DND-41 (cell line): ENCODE measurements at regions not wholly inside any gene's neighbourhood (a gene's known extent, or its start where the extent isn't known, plus 50 kb on each side); places are given as distances from the start of the nearest gene placed in this dataset.

ENCODE experiments used
- ATAC-seq: fragments of 200-7000 bp; cut with Tn5 transposase; 3 replicates; pipeline ENCODE4 v1.9.1; 2021; ENCODE audit warnings: low read depth; ENCODE audit not compliant: insufficient read depth
- DNase-seq: peaks from one replicate; pipeline ENCODE4 v3.0.0-alpha.2; 2020
- H2AFZ ChIP-seq: 2 replicates; pipeline ENCODE4 v1.6.0; 2012; ENCODE audit warnings: low read depth, low read length
- H3K27ac ChIP-seq: 2 replicates; pipeline ENCODE4 v1.5.1; 2012; ENCODE audit warnings: low read length, inconsistent platforms
- H3K27me3 ChIP-seq: fragments of 200-600 bp; sonication (generic); 2 replicates; pipeline ENCODE4 v1.6.0; 2012; ENCODE audit warnings: low read length, mild to moderate bottlenecking, inconsistent platforms; ENCODE audit not compliant: insufficient read depth, poor library complexity
- H3K36me3 ChIP-seq: 2 replicates; pipeline ENCODE4 v1.5.1; 2012; ENCODE audit warnings: low read length, inconsistent platforms; ENCODE audit not compliant: insufficient read depth
- H3K4me1 ChIP-seq: 2 replicates; pipeline ENCODE4 v1.5.1; 2012; ENCODE audit warnings: mild to moderate bottlenecking, low read length; ENCODE audit not compliant: insufficient read depth
- H3K4me2 ChIP-seq: 2 replicates; pipeline ENCODE4 v1.6.0; 2012; ENCODE audit warnings: mild to moderate bottlenecking, moderate library complexity, low read length, inconsistent platforms; ENCODE audit not compliant: insufficient read depth
- H3K4me3 ChIP-seq, 2 experiments: fragments of 200-600 bp in 1 of 2; shearing (Covaris generic) in 1 of 2; 2 replicates each; pipeline ENCODE4 v1.5.1; 2012 to 2016; ENCODE audit warnings: inconsistent platforms in 2 of 2, low read length in 2 of 2, mild to moderate bottlenecking in 2 of 2, low read depth in 1 of 2, moderate library complexity in 1 of 2
- H3K79me2 ChIP-seq: 2 replicates; pipeline ENCODE4 v1.6.0; 2012; ENCODE audit warnings: low read length, inconsistent platforms; ENCODE audit not compliant: insufficient read depth
- H3K9ac ChIP-seq: 2 replicates; pipeline ENCODE4 v1.6.0; 2012; ENCODE audit warnings: low read depth, mild to moderate bottlenecking, inconsistent platforms, low read length, moderate library complexity
- H3K9me3 ChIP-seq: 2 replicates; pipeline ENCODE4 v1.5.1; 2012; ENCODE audit warnings: low read length, moderate library complexity, mild to moderate bottlenecking, inconsistent platforms; ENCODE audit not compliant: insufficient read depth, severe bottlenecking
- H4K20me1 ChIP-seq: 2 replicates; pipeline ENCODE4 v1.6.0; 2012; ENCODE audit warnings: low read length; ENCODE audit not compliant: insufficient read depth
- CTCF ChIP-seq: IDR thresholded peaks from 2 replicates; pipeline ENCODE4 v1.5.1; 2012; ENCODE audit warnings: borderline replicate concordance, low read length, moderate library complexity, mild to moderate bottlenecking; ENCODE audit not compliant: poor library complexity, severe bottlenecking; ENCODE audit errors: extremely low read depth
- EZH2 ChIP-seq: IDR thresholded peaks from 3 replicates; pipeline ENCODE4 v1.6.1; 2012; ENCODE audit warnings: borderline replicate concordance, low read depth, mild to moderate bottlenecking, moderate library complexity, low read length, inconsistent platforms; ENCODE audit not compliant: severe bottlenecking

- H3K4me1 ChIP-seq = peaks cover 14% of the 10 kb centered on the region
- H3K9me3 ChIP-seq = peaks cover 6% of the 10 kb centered on the region
- no peak overlapping the region for H3K4me3 ChIP-seq
- no peaks in the 10 kb centered on the region for H4K20me1 ChIP-seq
- no peak overlapping the region for H3K9ac ChIP-seq
- ATAC-seq (no peak), DNase-seq (no peak)
- H3K27me3 ChIP-seq = no peaks in the 10 kb centered on the region
- no peak overlapping the region for H3K27ac ChIP-seq
- H3K36me3 ChIP-seq = no peaks in the 10 kb centered on the region
- H3K79me2 ChIP-seq = no peaks in the 10 kb centered on the region
- no peak overlapping the region for H2AFZ ChIP-seq
- TF ChIP-seq EZH2 = no peak
- no peak for TF ChIP-seq CTCF
- no peak overlapping the region for H3K4me2 ChIP-seq
These were observed 251.7 kb upstream of the CXCL12 start for GRCh38 chr10:44636625-44637024.

- Histone ChIP-seq H2AFZ (peak overlapping the region; percentile 35), H3K4me2 (peak overlapping the region; percentile 37)
These were observed 255.5 kb upstream of the CXCL12 start for GRCh38 chr10:44640429-44640828.

GRCh38 chr10:44647473-44647872 lies 262.6 kb upstream of the CXCL12 start:
- no peak overlapping the region; the same call in 1 of the 2 replicates for H3K4me2 ChIP-seq
- DNase-seq = no peak
- no peaks in the 10 kb centered on the region for H3K27me3 ChIP-seq
- H3K9me3 ChIP-seq = no peaks in the 10 kb centered on the region
- H3K36me3 ChIP-seq = no peaks in the 10 kb centered on the region
- no peak for ATAC-seq
- no peak overlapping the region for H3K4me3 ChIP-seq
- H3K4me1 ChIP-seq = peaks cover 18% of the 10 kb centered on the region
- peak overlapping the region; percentile 63; the same call in 1 of the 2 replicates for H3K27ac ChIP-seq
- H2AFZ ChIP-seq = no peak overlapping the region; the same call in 1 of the 2 replicates
- H4K20me1 ChIP-seq = no peaks in the 10 kb centered on the region
- TF ChIP-seq EZH2 (no peak), CTCF (no peak)
- H3K9ac ChIP-seq = no peak overlapping the region
- no peaks in the 10 kb centered on the region for H3K79me2 ChIP-seq

More at GRCh38 chr10:44640429-44640828, 255.5 kb upstream of the CXCL12 start:
- H4K20me1 ChIP-seq = no peaks in the 10 kb centered on the region
- peaks cover 14% of the 10 kb centered on the region for H3K4me1 ChIP-seq
- no peak overlapping the region for H3K4me3 ChIP-seq
- ATAC-seq = peak; percentile 83
- DNase-seq = peak; percentile 43
- H3K27ac ChIP-seq = peak overlapping the region; percentile 71
- H3K9me3 ChIP-seq = peaks cover 6% of the 10 kb centered on the region
- TF ChIP-seq CTCF = no peak
- no peak for TF ChIP-seq EZH2
- H3K79me2 ChIP-seq = no peaks in the 10 kb centered on the region
- peak overlapping the region; percentile 39; the same call in 1 of the 2 replicates for H3K9ac ChIP-seq
- H3K36me3 ChIP-seq = no peaks in the 10 kb centered on the region
- H3K27me3 ChIP-seq = no peaks in the 10 kb centered on the region
